K562 (cell line): ENCODE measurements at regions not wholly inside any gene's neighbourhood (a gene's known extent, or its start where the extent isn't known, plus 50 kb on each side); places are given as distances from the start of the nearest gene placed in this dataset.

Source experiments
- ATAC-seq: fragments of 200-7000 bp; cut with Tn5 transposase; 3 replicates; pipeline ENCODE4 v1.9.1; 2020; ENCODE audit warnings: moderate library complexity
- BruUV-seq: library from RNA; stranded (reverse); fragments of 400-500 nt; replicated peaks from 2 replicates; lab custom pipeline; 2021; lab: Mats Ljungman, UMichigan
- CTCF ChIA-PET: fragments of 300-600 bp; formaldehyde crosslinking; extraction: SDS; loops from one replicate; lab custom pipeline; 2021; ENCODE audit warnings: low intra/inter-chr PET ratio; lab: Yijun Ruan, JAX
- POLR2A ChIA-PET: fragments of 300-600, 350-650 bp; sonication (Branson Sonifier 250); formaldehyde crosslinking; extraction: SDS; loops from one replicate; lab custom pipeline; 2021; ENCODE audit warnings: antibody characterized with exemption, inconsistent platforms; lab: Yijun Ruan, JAX
- DNase-seq, 4 experiments: peaks; one replicate each; pipeline versions ENCODE4 v3.0.0 to v3.0.0-alpha.2; 2011 to 2018; ENCODE audit warnings: low spot score in 3 of 4, mixed read lengths in 3 of 4; ENCODE audit errors: extremely low read depth in 1 of 4
- FAIRE-seq: peaks from 2 replicates; lab custom pipeline; 2011; peaks lifted over from hg19 to GRCh38; lab: Jason Lieb, UNC
- H2AFZ ChIP-seq: 2 replicates; pipeline ENCODE4 v1.6.0; 2011; ENCODE audit warnings: low read depth, low read length, control low read depth, inconsistent platforms
- H3K27ac ChIP-seq: fragments of 200-600 bp; 3 replicates; pipeline ENCODE4 v1.8.0; 2011; ENCODE audit warnings: low read depth, mild to moderate bottlenecking, control low read depth, inconsistent platforms, low read length, moderate library complexity, mixed read lengths; ENCODE audit errors: extremely low read depth
- H3K27me3 ChIP-seq, 2 experiments: fragments of 300-600 bp in 1 of 2; 2 replicates in 1 of 2; 3 replicates in 1 of 2; pipeline versions ENCODE4 v1.6.0 to v1.8.0; 2011; ENCODE audit warnings: inconsistent platforms in 2 of 2, low read length in 2 of 2, mild to moderate bottlenecking in 1 of 2, mixed read lengths in 1 of 2, moderate library complexity in 1 of 2; ENCODE audit not compliant: control insufficient read depth in 2 of 2, insufficient read depth in 2 of 2
- H3K36me3 ChIP-seq: fragments of 300-600 bp; 3 replicates; pipeline ENCODE4 v1.8.0; 2011; ENCODE audit warnings: mild to moderate bottlenecking, low read length, inconsistent platforms; ENCODE audit not compliant: control insufficient read depth, insufficient read depth
- H3K4me1 ChIP-seq, 2 experiments: fragments of 200-600 bp in 1 of 2; replicated peaks in 1 of 2; 2 replicates in 1 of 2; 3 replicates in 1 of 2; pipeline versions ENCODE4 v1.5.1 to v1.8.0; 2011; ENCODE audit warnings: inconsistent platforms in 2 of 2, low read length in 2 of 2, mild to moderate bottlenecking in 1 of 2, mixed read lengths in 1 of 2, moderate library complexity in 1 of 2; ENCODE audit not compliant: control insufficient read depth in 2 of 2, insufficient read depth in 2 of 2
- H3K4me2 ChIP-seq: 2 replicates; pipeline ENCODE4 v1.6.1; 2011; ENCODE audit warnings: low read length, control low read depth, inconsistent platforms, mixed read lengths; ENCODE audit not compliant: insufficient read depth
- H3K4me3 ChIP-seq: fragments of 200-600 bp; sonication (generic), shearing (Covaris generic); 2 replicates; pipeline ENCODE4 v1.5.1; 2016; ENCODE audit warnings: control low read depth, inconsistent platforms
- H3K79me2 ChIP-seq: fragments of 200-600 bp; 3 replicates; pipeline ENCODE4 v1.8.0; 2011; ENCODE audit warnings: low read length, inconsistent platforms; ENCODE audit not compliant: control insufficient read depth, insufficient read depth
- H3K9ac ChIP-seq, 2 experiments: 2 replicates each; pipeline versions ENCODE4 v1.6.0 to v1.6.1; 2011; ENCODE audit warnings: low read depth in 2 of 2, low read length in 2 of 2, control low read depth in 1 of 2, inconsistent platforms in 1 of 2, mild to moderate bottlenecking in 1 of 2, mixed read lengths in 1 of 2; ENCODE audit not compliant: insufficient read depth in 1 of 2
- H3K9me1 ChIP-seq: one replicate; pipeline ENCODE4 v1.6.0; 2011; ENCODE audit warnings: inconsistent platforms, mild to moderate bottlenecking, low read length, moderate library complexity; ENCODE audit not compliant: control insufficient read depth, insufficient read depth
- H3K9me3 ChIP-seq: replicated peaks from 2 replicates; pipeline ENCODE4 v1.5.1; 2011; ENCODE audit warnings: low read depth, low read length, inconsistent platforms; ENCODE audit not compliant: control insufficient read depth, insufficient read depth
- H4K20me1 ChIP-seq: replicated peaks from 2 replicates; pipeline ENCODE4 v1.6.1; 2011; ENCODE audit warnings: low read length, inconsistent platforms, mixed read lengths; ENCODE audit not compliant: control insufficient read depth, insufficient read depth
- AFF4 ChIP-seq: sonication (generic); formaldehyde crosslinking; IDR thresholded peaks from 2 replicates; pipeline ENCODE4 v1.8.0; 2023; ENCODE audit warnings: mild to moderate bottlenecking, missing genetic modification reagents
- HNRNPUL1 ChIP-seq: fragments of 200-400 bp; formaldehyde crosslinking; IDR thresholded peaks from 2 replicates; pipeline ENCODE4 v1.6.1; 2017; ENCODE audit warnings: low read length
- MTF1 ChIP-seq: fragments of 250-450 bp; sonication (Bioruptor Pico); IDR thresholded peaks from 2 replicates; pipeline ENCODE4 v1.9.0; 2021; ENCODE audit warnings: moderate library complexity, mild to moderate bottlenecking, inconsistent platforms, borderline replicate concordance
- MYNN ChIP-seq, 2 experiments: sonication (generic); formaldehyde crosslinking in 1 of 2; IDR thresholded peaks; 2 replicates each; pipeline versions ENCODE4 v1.5.0 to v1.6.1; 2016 to 2020; ENCODE audit warnings: antibody characterized with exemption in 1 of 2, missing genetic modification reagents in 1 of 2
- NKRF ChIP-seq: fragments of 450-650 bp; IDR thresholded peaks from 2 replicates; pipeline ENCODE4 v1.6.1; 2016; ENCODE audit warnings: borderline replicate concordance
- OTX1 ChIP-seq: fragments of 450-650 bp; formaldehyde crosslinking; IDR thresholded peaks from 2 replicates; pipeline ENCODE4 v1.4.0; 2022; ENCODE audit warnings: mild to moderate bottlenecking
- PTTG1 ChIP-seq: fragments of 450-650 bp; IDR thresholded peaks from 2 replicates; pipeline ENCODE4 v1.6.1; 2016; ENCODE audit warnings: low read depth, mild to moderate bottlenecking, missing genetic modification characterization, missing compliant biosample characterization
- RAD51 ChIP-seq: fragments of 450-650 bp; IDR thresholded peaks from 2 replicates; pipeline ENCODE4 v1.7.1; 2016; ENCODE audit warnings: low read depth, mild to moderate bottlenecking, borderline replicate concordance
- TEAD4 ChIP-seq, 2 experiments: sonication (generic) in 1 of 2; formaldehyde crosslinking in 1 of 2; IDR thresholded peaks; 2 replicates each; pipeline versions ENCODE4 v1.6.1 to v1.8.0; 2012 to 2022; ENCODE audit warnings: borderline replicate concordance in 1 of 2, inconsistent platforms in 1 of 2, low read length in 1 of 2, mild to moderate bottlenecking in 1 of 2, missing genetic modification reagents in 1 of 2
- TOE1 ChIP-seq, 2 experiments: fragments of 450-650 bp in 1 of 2; sonication (generic) in 1 of 2; formaldehyde crosslinking in 1 of 2; IDR thresholded peaks; 2 replicates each; pipeline versions ENCODE4 v1.7.1 to v1.8.0; 2016 to 2022; ENCODE audit warnings: borderline replicate concordance in 2 of 2, mild to moderate bottlenecking in 2 of 2, antibody characterized with exemption in 1 of 2, inconsistent platforms in 1 of 2, low read depth in 1 of 2, missing genetic modification reagents in 1 of 2, moderate library complexity in 1 of 2
- in situ Hi-C: fragments of 300-500 bp; cut with MboI; formaldehyde crosslinking; loops from 4 replicates; pipeline ENCODE4 v1.15.0; 2018; ENCODE audit warnings: inconsistent platforms, mixed read lengths
- intact Hi-C: fragments of 100-400 bp; cut with micrococcal nuclease; formaldehyde crosslinking; loops from 2 replicates; pipeline ENCODE4 v1.14.2; 2022

- in situ Hi-C loops: no loop called here
- H2AFZ ChIP-seq: no peak overlapping the region
- CTCF ChIA-PET: no interaction called here
- no peaks in the 10 kb centered on the region for H3K4me1 ChIP-seq
- TF ChIP-seq RAD51: no peak
- no peak for TF ChIP-seq TEAD4 (IDR thresholded peaks at IDR 0.05; ENCODE audit: low read length)
- no peak for TF ChIP-seq TEAD4 (CRISPR knock-in tag; IDR thresholded peaks at IDR 0.05; ENCODE audit: borderline replicate concordance)
- TF ChIP-seq, all 486 proteins: peak for 0
- intact Hi-C loops: no loop called here
- Histone ChIP-seq H3K36me3 (no peaks in the 10 kb centered on the region), H3K27me3 (no peaks in the 10 kb centered on the region; a peak in 1 of 5 replicates), H3K9ac (no peak overlapping the region), H3K9me1 (no peaks in the 10 kb centered on the region), H3K4me2 (no peak overlapping the region), H3K27ac (no peak overlapping the region), H3K79me2 (no peaks in the 10 kb centered on the region), H4K20me1 (no peaks in the 10 kb centered on the region), H3K4me3 (no peak overlapping the region), H3K9me3 (no peaks in the 10 kb centered on the region)
- BruUV-seq: no TSS peak
- POLR2A ChIA-PET: no interaction called here
- no peak for ATAC-seq
- no peak for DNase-seq
- no peak for FAIRE-seq
These were observed 69.9 kb downstream of the SLITRK6 start for GRCh38 chr13:85729296-85729695.

GRCh38 chr13:85728811-85729210 lies 70.4 kb downstream of the SLITRK6 start:
- DNase-seq (no peak), ATAC-seq (no peak), FAIRE-seq (no peak)
- in situ Hi-C loops (no loop called here), intact Hi-C loops (no loop called here)
- Histone ChIP-seq H3K79me2 (no peaks in the 10 kb centered on the region), H3K36me3 (no peaks in the 10 kb centered on the region), H4K20me1 (no peaks in the 10 kb centered on the region), H3K9me3 (no peaks in the 10 kb centered on the region), H3K4me3 (no peak overlapping the region), H2AFZ (no peak overlapping the region), H3K9ac (no peak overlapping the region), H3K4me1 (no peaks in the 10 kb centered on the region), H3K27me3 (no peaks in the 10 kb centered on the region; a peak in 1 of 5 replicates), H3K4me2 (no peak overlapping the region), H3K27ac (no peak overlapping the region), H3K9me1 (no peaks in the 10 kb centered on the region)
- ChIA-PET CTCF (no interaction called here), POLR2A (no interaction called here)
- TF ChIP-seq OTX1 (CRISPR knock-in tag): no peak
- TF ChIP-seq PTTG1 (tag): no peak
- TF ChIP-seq MTF1: no peak
- TF ChIP-seq TOE1 (IDR thresholded peaks at IDR 0.05; ENCODE audit: borderline replicate concordance): no peak
- TF ChIP-seq TOE1 (CRISPR knock-in tag; IDR thresholded peaks at IDR 0.05; ENCODE audit: borderline replicate concordance, low read depth): no peak
- TF ChIP-seq NKRF: no peak
- TF ChIP-seq HNRNPUL1: no peak
- TF ChIP-seq AFF4 (CRISPR knock-in tag): no peak
- no peak for TF ChIP-seq MYNN (IDR thresholded peaks at IDR 0.05)
- no peak for TF ChIP-seq MYNN (CRISPR knock-in tag; IDR thresholded peaks at IDR 0.05)
- BruUV-seq: no TSS peak
